Upper lobe of left lung (tissue), 6 donors: ENCODE measurements at regions not wholly inside any gene's neighbourhood (a gene's known extent, or its start where the extent isn't known, plus 50 kb on each side); places are given as distances from the start of the nearest gene placed in this dataset.

ENCODE experiments used
- ATAC-seq, 2 donors: fragments of 200-7000 bp; cut with Tn5 transposase; one replicate each; pipeline ENCODE4 v1.9.1; 2022; ENCODE audit warnings: mild to moderate bottlenecking in 2 of 2, moderate library complexity in 2 of 2; ENCODE audit not compliant: low FRiP score in 2 of 2
- DNase-seq, 2 donors: peaks; one replicate each; pipeline ENCODE4 v3.0.0-alpha.2; 2019 to 2020
- H3K27ac ChIP-seq, 4 donors: fragments of 200-600 bp; sonication (generic); one replicate each; pipeline ENCODE4 v1.5.1; 2016 to 2019
- H3K27me3 ChIP-seq, 4 donors: fragments of 200-600 bp; sonication (generic); one replicate each; pipeline ENCODE4 v1.5.1; 2017 to 2019
- H3K36me3 ChIP-seq, 4 donors: fragments of 200-600 bp; sonication (generic); one replicate each; pipeline ENCODE4 v1.5.1; 2016 to 2019
- H3K4me1 ChIP-seq, 4 donors: fragments of 200-600 bp; sonication (generic); one replicate each; pipeline ENCODE4 v1.5.1; 2018 to 2019
- H3K4me3 ChIP-seq, 4 donors: fragments of 200-600 bp; sonication (generic); one replicate each; pipeline ENCODE4 v1.5.1; 2017 to 2019; ENCODE audit warnings: mild to moderate bottlenecking in 2 of 4, moderate library complexity in 1 of 4
- H3K9me3 ChIP-seq, 4 donors: fragments of 200-600 bp; sonication (generic); one replicate each; pipeline ENCODE4 v1.5.1; 2018 to 2019
- EP300 ChIP-seq, 4 donors: sonication (generic); formaldehyde crosslinking; IDR thresholded peaks; one replicate each; pipeline ENCODE4 v1.5.1; 2017; ENCODE audit warnings: antibody characterized with exemption in 4 of 4, control low read depth in 2 of 4
- POLR2A ChIP-seq, 4 donors: fragments of 450-650 bp; IDR thresholded peaks; one replicate each; pipeline ENCODE4 v1.5.1; 2016 to 2017; ENCODE audit warnings: antibody characterized with exemption in 4 of 4, mild to moderate bottlenecking in 2 of 4
- POLR2AphosphoS5 ChIP-seq, 2 donors: sonication (generic); formaldehyde crosslinking; IDR thresholded peaks; one replicate each; pipeline ENCODE4 v1.5.1; 2017; ENCODE audit warnings: antibody characterized with exemption in 2 of 2
- WGBS, 2 donors: methylation state at CpG; one replicate each; pipeline ENCODE4 v1.1.5; 2017 to 2018; 5-methylcytosine and 5-hydroxymethylcytosine counted together
- TF ChIP-seq, protein P1 (sequence below), 6 experiments: fragments of 450-650 bp in 4 of 6; fragments of 200-600 bp in 2 of 6; sonication (generic) in 2 of 6; IDR thresholded peaks; one replicate each; pipeline ENCODE4 v1.5.1; 2016 to 2019; ENCODE audit warnings: antibody characterized with exemption in 6 of 6
- donor health status: DM: no; HTN: no; CAD: no; lungs with moderate emphysema.
- donor health status: DM: no; HTN: yes; CAD: no; lungs with severe emphysema.

DNA sequence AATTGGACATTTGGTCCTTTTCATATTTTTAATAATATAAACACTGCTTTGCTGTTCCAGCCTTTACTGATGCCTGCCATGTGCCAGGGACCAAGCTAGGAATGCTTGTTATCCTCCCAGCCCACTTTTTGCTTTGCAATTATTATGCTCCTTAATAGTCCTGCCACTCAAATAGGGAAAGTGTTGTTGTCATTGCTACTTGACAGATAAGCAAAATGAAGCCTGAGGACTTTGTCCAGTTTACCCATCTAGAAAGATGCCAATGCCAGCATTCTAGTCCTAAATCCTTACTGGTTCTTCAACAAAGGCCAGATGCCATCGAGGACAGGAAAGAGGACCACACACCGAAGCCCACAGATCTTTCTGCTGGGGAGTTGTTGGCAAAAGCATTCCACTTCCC is 246.5 kb downstream of the EMP1 start:
- WGBS, 2 donors, result 46 to 60% methylated on average over 2 of the region's 2 CpGs
- Histone ChIP-seq H3K27me3 (no peaks in the 10 kb centered on the region), H3K27ac (no peak overlapping the region), H3K4me3 (no peak overlapping the region), H3K4me1 (peaks cover 0 to 6% (median 0%) of the 10 kb centered on the region in 4 donors), H3K9me3 (no peaks in the 10 kb centered on the region), H3K36me3 (no peaks in the 10 kb centered on the region)
- ATAC-seq (no peak), DNase-seq (no peak)
- TF ChIP-seq POLR2AphosphoS5 (IDR thresholded peaks at IDR 0.05), result no peak
- TF ChIP-seq, protein P1, sequence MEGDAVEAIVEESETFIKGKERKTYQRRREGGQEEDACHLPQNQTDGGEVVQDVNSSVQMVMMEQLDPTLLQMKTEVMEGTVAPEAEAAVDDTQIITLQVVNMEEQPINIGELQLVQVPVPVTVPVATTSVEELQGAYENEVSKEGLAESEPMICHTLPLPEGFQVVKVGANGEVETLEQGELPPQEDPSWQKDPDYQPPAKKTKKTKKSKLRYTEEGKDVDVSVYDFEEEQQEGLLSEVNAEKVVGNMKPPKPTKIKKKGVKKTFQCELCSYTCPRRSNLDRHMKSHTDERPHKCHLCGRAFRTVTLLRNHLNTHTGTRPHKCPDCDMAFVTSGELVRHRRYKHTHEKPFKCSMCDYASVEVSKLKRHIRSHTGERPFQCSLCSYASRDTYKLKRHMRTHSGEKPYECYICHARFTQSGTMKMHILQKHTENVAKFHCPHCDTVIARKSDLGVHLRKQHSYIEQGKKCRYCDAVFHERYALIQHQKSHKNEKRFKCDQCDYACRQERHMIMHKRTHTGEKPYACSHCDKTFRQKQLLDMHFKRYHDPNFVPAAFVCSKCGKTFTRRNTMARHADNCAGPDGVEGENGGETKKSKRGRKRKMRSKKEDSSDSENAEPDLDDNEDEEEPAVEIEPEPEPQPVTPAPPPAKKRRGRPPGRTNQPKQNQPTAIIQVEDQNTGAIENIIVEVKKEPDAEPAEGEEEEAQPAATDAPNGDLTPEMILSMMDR (IDR thresholded peaks at IDR 0.05), result no peak

DNA sequence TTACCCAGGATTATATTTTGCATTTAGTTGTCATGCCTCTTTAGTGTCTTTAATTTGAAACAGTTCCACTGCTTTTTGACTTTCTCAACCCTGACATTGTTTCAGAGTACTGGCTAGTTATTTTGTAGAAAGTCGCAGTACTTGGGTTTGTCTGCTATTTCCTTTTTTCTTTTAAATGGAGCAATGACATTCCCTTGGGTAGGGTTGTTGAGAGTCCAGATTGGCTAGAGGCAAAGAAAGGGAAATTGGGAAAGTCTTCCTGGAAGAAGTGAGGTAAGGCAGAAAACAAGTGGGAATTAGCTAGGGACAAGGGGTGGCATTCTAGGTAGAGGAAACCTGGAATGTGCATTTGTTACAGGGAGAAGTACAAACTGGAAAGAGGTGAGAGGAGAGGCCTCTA is 245.9 kb downstream of the EMP1 start:
- 75 to 94% methylated on average over 1 of the region's 1 CpG for WGBS, 2 donors

DNA sequence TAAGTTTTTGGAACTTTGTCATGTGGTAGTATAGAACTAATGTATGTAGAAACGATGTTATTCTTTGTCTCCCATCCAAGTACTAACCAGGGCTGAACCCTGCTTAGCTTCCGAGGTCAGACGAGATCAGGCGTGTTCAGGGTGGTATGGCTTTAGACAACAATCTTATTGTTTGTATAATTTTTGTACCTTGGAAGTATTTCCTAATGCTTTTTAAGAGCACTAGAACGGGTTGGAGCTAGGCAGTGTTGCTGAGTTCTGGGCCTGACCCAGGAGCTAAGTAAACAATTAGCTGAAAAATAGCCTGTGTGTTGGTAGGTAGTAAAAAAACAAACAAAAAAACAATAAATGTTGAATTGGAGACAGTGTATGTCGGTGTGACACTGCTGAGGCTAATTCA is 244.3 kb downstream of the EMP1 start:
- H3K4me1 ChIP-seq, result peaks cover 0 to 6% (median 0%) of the 10 kb centered on the region in 4 donors
- TF ChIP-seq POLR2AphosphoS5 (IDR thresholded peaks at IDR 0.05), result no peak
- TF ChIP-seq POLR2A (IDR thresholded peaks at IDR 0.05), result no peak
- TF ChIP-seq, protein P1 (IDR thresholded peaks at IDR 0.05), result no peak
- no peak for TF ChIP-seq EP300 (IDR thresholded peaks at IDR 0.05)
- no peaks in the 10 kb centered on the region for H3K36me3 ChIP-seq
- no peaks in the 10 kb centered on the region for H3K9me3 ChIP-seq
- H3K27ac ChIP-seq, result no peak overlapping the region
- ATAC-seq (no peak), DNase-seq (no peak)
- H3K27me3 ChIP-seq, result no peaks in the 10 kb centered on the region
- 63 to 77% methylated on average over 6 of the region's 6 CpGs for WGBS, 2 donors
- H3K4me3 ChIP-seq, result no peak overlapping the region

More for the DNA sequence above, 245.9 kb downstream of the EMP1 start:
- ATAC-seq, result no peak
- Histone ChIP-seq H3K9me3 (no peaks in the 10 kb centered on the region), H3K4me3 (no peak overlapping the region), H3K4me1 (peaks cover 0 to 6% (median 0%) of the 10 kb centered on the region in 4 donors), H3K27ac (no peak overlapping the region), H3K27me3 (no peaks in the 10 kb centered on the region), H3K36me3 (no peaks in the 10 kb centered on the region)
- TF ChIP-seq POLR2AphosphoS5 (IDR thresholded peaks at IDR 0.05) (no peak), POLR2A (IDR thresholded peaks at IDR 0.05) (no peak), EP300 (IDR thresholded peaks at IDR 0.05) (no peak)
- TF ChIP-seq, protein P1 (IDR thresholded peaks at IDR 0.05), result no peak
- no peak for DNase-seq

DNA sequence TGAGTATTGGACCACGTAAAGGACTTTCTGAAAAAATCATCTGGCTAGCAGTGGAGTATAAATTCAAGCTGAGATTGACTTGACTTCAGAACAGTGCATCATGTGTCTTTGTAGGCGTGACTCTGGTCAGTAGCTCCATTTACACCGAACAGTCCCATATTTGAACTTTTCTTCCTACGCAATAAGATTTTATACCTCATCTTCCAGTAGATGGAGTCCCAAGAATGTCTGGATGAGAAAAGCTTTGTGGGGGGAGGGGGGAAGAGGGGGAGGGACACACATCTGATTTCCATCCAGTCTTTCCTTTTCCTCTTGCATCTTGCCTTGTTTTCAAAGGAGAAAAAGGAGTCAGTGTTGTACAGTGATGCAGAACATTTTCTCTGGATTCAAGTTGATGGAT is 241.0 kb downstream of the EMP1 start:
- Histone ChIP-seq H3K27me3 (no peaks in the 10 kb centered on the region), H3K27ac (no peak overlapping the region), H3K4me3 (no peak overlapping the region), H3K36me3 (no peaks in the 10 kb centered on the region), H3K9me3 (no peaks in the 10 kb centered on the region), H3K4me1 (no peaks in the 10 kb centered on the region)
- TF ChIP-seq POLR2AphosphoS5 (IDR thresholded peaks at IDR 0.05), result no peak
- TF ChIP-seq, protein P1 (IDR thresholded peaks at IDR 0.05), result no peak
- no peak for TF ChIP-seq EP300 (IDR thresholded peaks at IDR 0.05)
- TF ChIP-seq POLR2A (IDR thresholded peaks at IDR 0.05), result no peak
- 91 to 93% methylated on average over 4 of the region's 4 CpGs for WGBS, 2 donors
- ATAC-seq, result no peak
- DNase-seq, result no peak

DNA sequence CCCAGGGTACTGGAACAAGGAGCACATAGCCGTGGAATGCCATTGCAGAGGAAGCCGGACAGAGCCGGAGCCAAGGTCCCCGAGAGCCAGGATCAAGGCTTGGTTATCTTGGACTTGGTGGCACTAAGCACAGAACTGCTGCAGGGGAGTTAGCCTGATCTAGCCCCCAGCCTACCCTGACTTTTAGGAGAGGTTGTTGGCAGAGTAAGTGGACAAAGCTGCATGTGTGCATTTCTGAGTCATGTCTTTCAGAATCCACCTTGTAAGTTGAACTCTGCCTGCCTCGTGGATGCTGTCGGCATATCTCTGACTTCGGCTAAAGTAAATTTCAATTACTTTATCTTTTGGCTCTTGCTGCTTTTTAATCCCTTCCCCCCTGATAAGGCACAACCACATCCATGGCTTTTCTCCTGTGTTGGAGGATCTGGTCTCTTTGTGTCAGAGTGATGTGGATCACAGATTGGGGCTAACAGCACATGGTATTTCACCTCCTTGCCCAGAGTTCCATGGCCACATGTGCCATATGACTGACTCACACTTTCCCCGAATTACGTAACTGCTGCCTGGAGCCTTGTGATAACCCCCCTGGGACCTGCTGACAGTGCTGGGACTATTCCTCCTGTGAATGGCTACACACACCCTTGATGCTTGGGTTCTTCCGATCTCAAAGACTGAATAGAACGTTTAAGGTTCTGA is 240.3 kb downstream of the EMP1 start:
- H3K27ac ChIP-seq, result no peak overlapping the region
- ATAC-seq, result no peak

More for the DNA sequence above, 240.3 kb downstream of the EMP1 start:
- H3K4me3 ChIP-seq, result no peak overlapping the region
- H3K4me1 ChIP-seq, result no peaks in the 10 kb centered on the region
- TF ChIP-seq POLR2A (IDR thresholded peaks at IDR 0.05), result no peak
- TF ChIP-seq POLR2AphosphoS5 (IDR thresholded peaks at IDR 0.05), result no peak
- TF ChIP-seq EP300 (IDR thresholded peaks at IDR 0.05), result no peak
- TF ChIP-seq, protein P1 (IDR thresholded peaks at IDR 0.05), result no peak
- no peak for DNase-seq
- no peaks in the 10 kb centered on the region for H3K27me3 ChIP-seq
- no peaks in the 10 kb centered on the region for H3K36me3 ChIP-seq
- 69 to 79% methylated on average over 11 of the region's 11 CpGs for WGBS, 2 donors
- no peaks in the 10 kb centered on the region for H3K9me3 ChIP-seq
